Upper lobe of right lung (tissue), 1 donor: ENCODE measurements at regions not wholly inside any gene's neighbourhood (a gene's known extent, or its start where the extent isn't known, plus 50 kb on each side); places are given as distances from the start of the nearest gene placed in this dataset.

ENCODE experiments used
- ATAC-seq: fragments of 200-7000 bp; cut with Tn5 transposase; one replicate; pipeline ENCODE4 v1.9.1; 2020; ENCODE audit warnings: mild to moderate bottlenecking, moderate library complexity
- DNase-seq: peaks from one replicate; pipeline ENCODE4 v3.0.0-alpha.2; 2020
- H3K27ac ChIP-seq: fragments of 200-600 bp; one replicate; pipeline ENCODE4 v1.8.0; 2022
- H3K27me3 ChIP-seq: fragments of 200-600 bp; one replicate; pipeline ENCODE4 v1.8.0; 2022; ENCODE audit warnings: mild to moderate bottlenecking
- H3K36me3 ChIP-seq: fragments of 200-600 bp; one replicate; pipeline ENCODE4 v1.8.0; 2022
- H3K4me1 ChIP-seq: fragments of 200-600 bp; one replicate; pipeline ENCODE4 v1.8.0; 2022
- H3K4me3 ChIP-seq: fragments of 200-600 bp; one replicate; pipeline ENCODE4 v1.8.0; 2022; ENCODE audit warnings: mild to moderate bottlenecking
- H3K9me3 ChIP-seq: fragments of 200-600 bp; one replicate; pipeline ENCODE4 v1.8.0; 2022
- intact Hi-C: fragments of 100-400 bp; cut with DNase I; formaldehyde crosslinking; loops from one replicate; pipeline ENCODE4 v1.11.0; 2022
- TF ChIP-seq, protein P1 (sequence below): fragments of 200-600 bp; IDR thresholded peaks from one replicate; pipeline ENCODE4 v1.8.0; 2022; ENCODE audit warnings: antibody characterized with exemption
- donor health status: DM: no; HTN: yes; CAD: no; lungs with severe emphysema.

DNA sequence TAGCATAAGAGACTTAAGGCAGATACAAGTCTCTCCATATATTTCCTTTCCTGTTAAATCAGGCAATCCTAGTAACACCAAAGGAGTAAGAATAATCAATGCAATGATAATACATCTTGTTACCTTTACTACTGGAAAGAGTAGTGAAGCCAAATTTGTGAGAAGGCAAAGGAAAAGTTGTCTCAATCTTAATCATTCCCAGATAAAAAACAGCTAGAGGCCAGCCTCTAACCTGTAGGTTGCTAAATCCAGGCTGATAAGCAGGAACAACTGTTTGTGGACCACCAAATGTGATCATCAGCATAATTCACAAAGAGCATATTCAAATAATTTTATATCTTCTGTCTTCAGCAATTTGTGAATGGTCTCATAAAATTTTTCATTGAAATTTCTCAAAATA lies 189.2 kb upstream of the ADGRB3 start:
- Histone ChIP-seq H3K27ac (no peak overlapping the region), H3K4me3 (no peak overlapping the region), H3K9me3 (no peaks in the 10 kb centered on the region), H3K36me3 (no peaks in the 10 kb centered on the region), H3K27me3 (no peaks in the 10 kb centered on the region), H3K4me1 (no peaks in the 10 kb centered on the region)
- no peak for DNase-seq
- intact Hi-C loops, result no loop called here
- no peak for ATAC-seq
- TF ChIP-seq, protein P1, sequence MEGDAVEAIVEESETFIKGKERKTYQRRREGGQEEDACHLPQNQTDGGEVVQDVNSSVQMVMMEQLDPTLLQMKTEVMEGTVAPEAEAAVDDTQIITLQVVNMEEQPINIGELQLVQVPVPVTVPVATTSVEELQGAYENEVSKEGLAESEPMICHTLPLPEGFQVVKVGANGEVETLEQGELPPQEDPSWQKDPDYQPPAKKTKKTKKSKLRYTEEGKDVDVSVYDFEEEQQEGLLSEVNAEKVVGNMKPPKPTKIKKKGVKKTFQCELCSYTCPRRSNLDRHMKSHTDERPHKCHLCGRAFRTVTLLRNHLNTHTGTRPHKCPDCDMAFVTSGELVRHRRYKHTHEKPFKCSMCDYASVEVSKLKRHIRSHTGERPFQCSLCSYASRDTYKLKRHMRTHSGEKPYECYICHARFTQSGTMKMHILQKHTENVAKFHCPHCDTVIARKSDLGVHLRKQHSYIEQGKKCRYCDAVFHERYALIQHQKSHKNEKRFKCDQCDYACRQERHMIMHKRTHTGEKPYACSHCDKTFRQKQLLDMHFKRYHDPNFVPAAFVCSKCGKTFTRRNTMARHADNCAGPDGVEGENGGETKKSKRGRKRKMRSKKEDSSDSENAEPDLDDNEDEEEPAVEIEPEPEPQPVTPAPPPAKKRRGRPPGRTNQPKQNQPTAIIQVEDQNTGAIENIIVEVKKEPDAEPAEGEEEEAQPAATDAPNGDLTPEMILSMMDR, result no peak

DNA sequence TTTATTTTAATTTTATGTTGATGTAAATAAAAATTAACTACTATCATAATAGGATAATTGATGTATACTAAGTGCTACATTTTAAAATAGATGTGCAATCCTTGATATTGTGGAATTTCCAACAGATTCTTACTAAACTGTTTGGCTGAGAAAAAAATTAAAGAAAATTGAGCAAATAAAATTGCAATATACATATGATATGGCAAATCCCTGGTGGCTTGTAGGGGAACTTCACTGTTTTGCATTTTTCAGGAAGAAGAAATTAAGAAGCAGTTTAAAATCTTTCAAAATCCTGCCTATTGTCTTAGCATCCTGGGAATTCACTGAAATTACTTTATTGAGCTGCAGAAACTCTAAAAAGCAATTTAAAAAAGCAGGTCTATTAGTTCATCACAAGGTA lies 191.4 kb upstream of the ADGRB3 start:
- intact Hi-C loops, result no loop called here
- Histone ChIP-seq H3K9me3 (no peaks in the 10 kb centered on the region), H3K27me3 (no peaks in the 10 kb centered on the region), H3K4me3 (no peak overlapping the region), H3K4me1 (no peaks in the 10 kb centered on the region), H3K36me3 (no peaks in the 10 kb centered on the region), H3K27ac (no peak overlapping the region)
- ATAC-seq (no peak), DNase-seq (no peak)
- TF ChIP-seq, protein P1, result no peak

DNA sequence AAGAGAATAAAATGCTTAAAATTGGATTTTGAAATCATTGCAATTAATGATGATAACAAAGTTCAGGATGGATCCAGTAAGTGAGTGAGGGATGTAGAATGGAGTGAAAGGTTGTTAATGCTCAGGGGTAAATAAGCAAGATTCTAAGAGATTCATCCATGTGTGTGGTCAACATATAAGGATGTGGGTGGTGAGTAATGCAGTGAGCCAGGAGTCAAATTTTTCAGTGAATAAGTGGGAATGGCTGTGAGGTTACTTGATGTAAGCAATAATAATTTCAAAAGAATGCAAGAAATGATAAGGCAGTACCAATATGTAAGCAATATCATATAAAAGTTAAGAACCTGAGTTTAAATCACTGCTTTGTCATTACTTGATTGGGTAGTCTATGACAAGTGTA lies 207.5 kb upstream of the ADGRB3 start:
- TF ChIP-seq, protein P1, result no peak
- ATAC-seq (no peak), DNase-seq (no peak)
- no peaks in the 10 kb centered on the region for H3K4me1 ChIP-seq
- no peaks in the 10 kb centered on the region for H3K27me3 ChIP-seq
- H3K27ac ChIP-seq, result no peak overlapping the region
- H3K36me3 ChIP-seq, result no peaks in the 10 kb centered on the region
- intact Hi-C loops, result no loop called here
- H3K4me3 ChIP-seq, result no peak overlapping the region
- no peaks in the 10 kb centered on the region for H3K9me3 ChIP-seq

DNA sequence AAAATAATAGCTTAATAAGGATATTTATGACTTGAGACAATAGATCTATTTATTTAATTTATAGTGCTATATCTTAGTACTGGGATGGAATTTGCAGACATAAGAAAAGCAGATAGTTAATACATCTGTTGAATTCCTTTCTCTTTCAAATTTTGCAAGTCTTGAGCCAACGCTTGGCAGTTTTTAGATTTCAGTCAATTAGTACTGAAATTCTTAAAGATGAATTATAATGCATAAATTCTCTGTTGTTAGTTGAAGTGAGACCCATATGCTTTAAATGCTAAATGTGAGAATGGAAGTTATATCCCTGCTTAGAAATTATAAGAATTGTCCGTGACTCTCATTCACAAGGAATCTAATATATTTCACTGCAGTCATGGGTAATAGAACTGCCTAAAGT lies 225.1 kb upstream of the ADGRB3 start:
- ATAC-seq (no peak), DNase-seq (no peak)
- Histone ChIP-seq H3K27ac (no peak overlapping the region), H3K4me3 (no peak overlapping the region), H3K27me3 (no peaks in the 10 kb centered on the region), H3K36me3 (no peaks in the 10 kb centered on the region), H3K4me1 (no peaks in the 10 kb centered on the region), H3K9me3 (no peaks in the 10 kb centered on the region)
- intact Hi-C loops, result no loop called here
- TF ChIP-seq, protein P1, result no peak

DNA sequence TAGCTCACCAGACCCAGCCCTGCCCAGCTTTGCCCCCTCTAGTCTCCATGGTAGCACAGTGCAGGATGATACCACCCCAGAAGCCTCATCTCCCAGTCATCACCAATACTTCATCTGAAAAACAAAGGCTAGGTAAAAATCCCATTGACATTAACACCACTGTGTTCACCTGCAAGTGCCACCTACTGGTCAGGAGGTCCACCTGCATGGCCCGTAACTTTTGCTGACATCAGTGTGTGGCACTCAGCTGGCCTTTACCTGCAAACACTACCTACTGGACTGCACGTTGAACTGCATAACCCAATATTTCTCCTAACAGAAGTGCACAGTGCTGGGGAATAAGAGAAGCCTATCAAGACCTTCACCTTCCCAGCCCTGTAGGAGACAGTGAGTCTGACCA lies 234.7 kb upstream of the ADGRB3 start:
- TF ChIP-seq, protein P1, result no peak

DNA sequence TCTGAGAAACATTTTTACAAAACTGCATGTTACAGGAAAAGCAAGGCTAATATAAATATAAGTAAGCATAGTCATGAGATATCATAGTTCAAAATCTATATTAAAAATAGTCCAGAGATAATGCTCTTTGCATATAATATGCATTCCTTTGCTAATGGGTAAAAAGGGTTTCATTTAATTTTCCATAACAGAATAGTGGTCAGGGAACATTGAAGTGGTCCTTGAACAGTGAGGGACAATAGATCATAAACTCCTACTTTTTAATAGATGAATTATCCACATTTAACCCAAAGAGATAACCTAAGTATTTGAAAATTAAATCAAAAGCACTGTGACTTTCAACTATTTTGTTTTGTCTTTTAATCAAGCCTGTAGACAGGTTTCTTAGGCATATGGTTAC lies 243.1 kb upstream of the ADGRB3 start:
- DNase-seq (no peak), ATAC-seq (no peak)
- no peak overlapping the region for H3K4me3 ChIP-seq
- TF ChIP-seq, protein P1, result no peak
- intact Hi-C loops, result no loop called here
- no peaks in the 10 kb centered on the region for H3K36me3 ChIP-seq
- H3K9me3 ChIP-seq, result no peaks in the 10 kb centered on the region
- no peak overlapping the region for H3K27ac ChIP-seq
- no peaks in the 10 kb centered on the region for H3K4me1 ChIP-seq
- no peaks in the 10 kb centered on the region for H3K27me3 ChIP-seq

More for the DNA sequence above, 234.7 kb upstream of the ADGRB3 start:
- Histone ChIP-seq H3K9me3 (peaks cover 5% of the 10 kb centered on the region), H3K4me1 (no peaks in the 10 kb centered on the region), H3K4me3 (no peak overlapping the region), H3K27me3 (no peaks in the 10 kb centered on the region), H3K36me3 (no peaks in the 10 kb centered on the region), H3K27ac (no peak overlapping the region)
- intact Hi-C loops, result no loop called here
- no peak for ATAC-seq
- DNase-seq, result no peak
